NCI-H446 treated with DMSO at 0.1 percent for 48 hours (cell line): ENCODE measurements at regions not wholly inside any gene's neighbourhood (a gene's known extent, or its start where the extent isn't known, plus 50 kb on each side); places are given as distances from the start of the nearest gene placed in this dataset.
"Not testable (repeated sequence)": the region's sequence is repeated elsewhere in the genome, so short reads cannot be mapped to it uniquely, and the experiment has no call there.

Source experiments
- DNase-seq: peaks from one replicate; lab custom pipeline; 2025; lab: John Stamatoyannopoulos, UW

- DNase-seq, result no peak
Measured at GRCh38 chr21:35601211-35601610, 459.1 kb downstream of the SETD4 start.

- no peak for DNase-seq
Measured at GRCh38 chr21:35599164-35599563, 461.2 kb downstream of the SETD4 start.

- DNase-seq, result no peak
Measured at GRCh38 chr21:35597750-35598339, 462.5 kb downstream of the SETD4 start.

GRCh38 chr21:35594905-35595304 is 465.4 kb downstream of the SETD4 start:
- DNase-seq, result no peak

GRCh38 chr21:35593000-35593502 is 467.3 kb downstream of the SETD4 start:
- no peak for DNase-seq

GRCh38 chr21:35590284-35590683 is 470.0 kb downstream of the SETD4 start:
- DNase-seq, result not testable (repeated sequence)

- DNase-seq, result no peak
Measured at GRCh38 chr21:35587841-35588380, 472.4 kb downstream of the SETD4 start.

- DNase-seq, result no peak
Measured at GRCh38 chr21:35586305-35586704, 474.0 kb downstream of the SETD4 start.

GRCh38 chr21:35585878-35586277 is 474.4 kb downstream of the SETD4 start:
- DNase-seq, result no peak

GRCh38 chr21:35585155-35585554 is 475.2 kb downstream of the SETD4 start:
- DNase-seq, result no peak

GRCh38 chr21:35583566-35584216 is 476.6 kb downstream of the SETD4 start:
- DNase-seq, result no peak

GRCh38 chr21:35582731-35583130 is 477.6 kb downstream of the SETD4 start:
- no peak for DNase-seq

- no peak for DNase-seq
Measured at GRCh38 chr21:35581640-35582039, 478.7 kb downstream of the SETD4 start.

- DNase-seq, result no peak
Measured at GRCh38 chr21:35579520-35580293, 480.6 kb downstream of the SETD4 start.

- no peak for DNase-seq
Measured at GRCh38 chr21:35578831-35579471, 481.4 kb downstream of the SETD4 start.

GRCh38 chr21:35578347-35578782 is 482.0 kb downstream of the SETD4 start:
- DNase-seq, result no peak

- no peak for DNase-seq
Measured at GRCh38 chr21:35575280-35575915, 484.9 kb downstream of the SETD4 start.

- no peak for DNase-seq
Measured at GRCh38 chr21:35573472-35574374, 486.6 kb downstream of the SETD4 start.

GRCh38 chr21:35571910-35572309 is 488.4 kb downstream of the SETD4 start:
- DNase-seq, result no peak

- no peak for DNase-seq
Measured at GRCh38 chr21:35568643-35569042, 491.7 kb downstream of the SETD4 start.

GRCh38 chr21:35566874-35567273 is 493.5 kb downstream of the SETD4 start:
- no peak for DNase-seq
